SK-N-SH (cell line): ENCODE measurements at regions not wholly inside any gene's neighbourhood (a gene's known extent, or its start where the extent isn't known, plus 50 kb on each side); places are given as distances from the start of the nearest gene placed in this dataset.

Experiments used
- CTCF ChIA-PET: fragments of 300-600, 350-600 bp; formaldehyde crosslinking; extraction: SDS; loops from one replicate; lab custom pipeline; 2021; lab: Yijun Ruan, JAX
- POLR2A ChIA-PET: fragments of 350-600 bp; sonication (Branson Sonifier 250); formaldehyde crosslinking; extraction: SDS; loops from one replicate; lab custom pipeline; 2020; ENCODE audit warnings: antibody characterized with exemption, inconsistent platforms; lab: Yijun Ruan, JAX
- DNase-seq: peaks from one replicate; pipeline ENCODE4 v3.0.0; 2012
- H2AFZ ChIP-seq: fragments of 200-600 bp; sonication (generic); 2 replicates; pipeline ENCODE4 v1.8.1; 2016; ENCODE audit warnings: antibody characterized with exemption, mild to moderate bottlenecking, low read depth
- H3F3A ChIP-seq: fragments of 200-600 bp; sonication (generic); replicated peaks from 2 replicates; pipeline ENCODE3; 2016; ENCODE audit warnings: antibody characterized with exemption, mild to moderate bottlenecking; ENCODE audit not compliant: insufficient read depth
- H3K27ac ChIP-seq, 2 experiments: fragments of 200-500 bp in 1 of 2; fragments of 200-600 bp in 1 of 2; sonication (Bioruptor generic) in 1 of 2; sonication (generic), shearing (Covaris generic) in 1 of 2; 2 replicates each; pipeline versions ENCODE4 v1.5.1 to v1.6.1; 2014 to 2016; ENCODE audit warnings: low read depth in 2 of 2, inconsistent platforms in 1 of 2, low read length in 1 of 2, mild to moderate bottlenecking in 1 of 2, mixed read lengths in 1 of 2
- H3K27me3 ChIP-seq: fragments of 200-600 bp; sonication (generic), shearing (Covaris generic); 2 replicates; pipeline ENCODE4 v1.6.1; 2016; ENCODE audit warnings: mixed run types; ENCODE audit not compliant: insufficient read depth
- H3K36me3 ChIP-seq, 2 experiments: fragments of 200-500 bp in 1 of 2; fragments of 200-600 bp in 1 of 2; sonication (Bioruptor generic) in 1 of 2; sonication (generic) in 1 of 2; replicated peaks in 1 of 2; 2 replicates each; pipeline versions ENCODE3 to v1.5.1; 2014 to 2016; ENCODE audit warnings: low read length in 1 of 2, mild to moderate bottlenecking in 1 of 2; ENCODE audit not compliant: insufficient read depth in 2 of 2, control insufficient read depth in 1 of 2
- H3K4me1 ChIP-seq, 2 experiments: fragments of 200-500 bp in 1 of 2; fragments of 200-600 bp in 1 of 2; sonication (Bioruptor generic) in 1 of 2; sonication (generic), shearing (Covaris generic) in 1 of 2; 2 replicates each; pipeline versions ENCODE4 v1.5.1 to v1.6.1; 2014 to 2016; ENCODE audit warnings: low read depth in 1 of 2, low read length in 1 of 2, mixed run types in 1 of 2; ENCODE audit not compliant: insufficient read depth in 2 of 2, control insufficient read depth in 1 of 2
- H3K4me2 ChIP-seq: fragments of 200-600 bp; sonication (generic), shearing (Covaris generic); 2 replicates; pipeline ENCODE4 v1.6.1; 2017; ENCODE audit warnings: mixed run types
- H3K4me3 ChIP-seq, 2 experiments: fragments of 200-500 bp in 1 of 2; fragments of 200-600 bp in 1 of 2; sonication (Bioruptor generic) in 1 of 2; sonication (generic), shearing (Covaris generic) in 1 of 2; 2 replicates each; pipeline versions ENCODE4 v1.5.1 to v1.8.1; 2014 to 2016; ENCODE audit warnings: low read depth in 2 of 2, inconsistent platforms in 1 of 2, low read length in 1 of 2, mild to moderate bottlenecking in 1 of 2, mixed read lengths in 1 of 2, moderate library complexity in 1 of 2
- H3K79me2 ChIP-seq: fragments of 200-600 bp; sonication (generic); 2 replicates; pipeline ENCODE4 v1.8.1; 2017; ENCODE audit warnings: mild to moderate bottlenecking; ENCODE audit not compliant: insufficient read depth
- H3K9ac ChIP-seq: fragments of 200-600 bp; sonication (generic); 2 replicates; pipeline ENCODE4 v1.6.1; 2017; ENCODE audit warnings: mixed run types
- H3K9me2 ChIP-seq: fragments of 200-600 bp; sonication (generic); 2 replicates; pipeline ENCODE4 v1.6.1; 2017; ENCODE audit warnings: mixed run types
- H3K9me3 ChIP-seq: fragments of 200-600 bp; sonication (generic); 2 replicates; pipeline ENCODE4 v1.6.1; 2017; ENCODE audit warnings: mixed run types, mild to moderate bottlenecking, moderate library complexity
- H4K20me1 ChIP-seq: fragments of 200-600 bp; sonication (generic); 2 replicates; pipeline ENCODE4 v1.6.1; 2017; ENCODE audit warnings: mild to moderate bottlenecking, mixed run types; ENCODE audit not compliant: insufficient read depth
- EZH2phosphoT487 ChIP-seq: fragments of 200-600 bp; sonication (generic); IDR thresholded peaks from 2 replicates; pipeline ENCODE4 v1.6.1; 2017; ENCODE audit warnings: low read depth, mixed run types, mild to moderate bottlenecking, antibody characterized with exemption, moderate library complexity, borderline replicate concordance
- FOSL2 ChIP-seq: IDR thresholded peaks from 2 replicates; pipeline ENCODE4 v1.4.0; 2012; ENCODE audit warnings: low read depth, mild to moderate bottlenecking, moderate library complexity, borderline replicate concordance
- FOXJ3 ChIP-seq: sonication (generic); formaldehyde crosslinking; IDR thresholded peaks from 2 replicates; pipeline ENCODE4 v1.5.1; 2020; ENCODE audit warnings: mild to moderate bottlenecking, missing genetic modification reagents
- GATA2 ChIP-seq: sonication (generic); formaldehyde crosslinking; IDR thresholded peaks from 2 replicates; pipeline ENCODE4 v1.5.0; 2020; ENCODE audit warnings: mild to moderate bottlenecking, missing genetic modification reagents
- MEF2A ChIP-seq: IDR thresholded peaks from 2 replicates; pipeline ENCODE4 v1.4.0; 2012; ENCODE audit warnings: low read depth, borderline replicate concordance
- RXRA ChIP-seq: IDR thresholded peaks from 2 replicates; pipeline ENCODE4 v1.4.0; 2012; ENCODE audit warnings: low read depth, mild to moderate bottlenecking, borderline replicate concordance
- SIN3A ChIP-seq: IDR thresholded peaks from 2 replicates; pipeline ENCODE4 v1.6.1; 2012; ENCODE audit warnings: low read depth, mild to moderate bottlenecking, low read length, moderate library complexity, borderline replicate concordance
- WGBS: methylation state at CpG from one replicate; pipeline ENCODE4 v1.1.6; 2017; ENCODE audit warnings: low lambda C conversion rate; 5-methylcytosine and 5-hydroxymethylcytosine counted together
- TF ChIP-seq, protein P1 (sequence below): IDR thresholded peaks from 2 replicates; pipeline ENCODE4 v1.4.0; 2012; ENCODE audit warnings: low read depth, borderline replicate concordance

DNA sequence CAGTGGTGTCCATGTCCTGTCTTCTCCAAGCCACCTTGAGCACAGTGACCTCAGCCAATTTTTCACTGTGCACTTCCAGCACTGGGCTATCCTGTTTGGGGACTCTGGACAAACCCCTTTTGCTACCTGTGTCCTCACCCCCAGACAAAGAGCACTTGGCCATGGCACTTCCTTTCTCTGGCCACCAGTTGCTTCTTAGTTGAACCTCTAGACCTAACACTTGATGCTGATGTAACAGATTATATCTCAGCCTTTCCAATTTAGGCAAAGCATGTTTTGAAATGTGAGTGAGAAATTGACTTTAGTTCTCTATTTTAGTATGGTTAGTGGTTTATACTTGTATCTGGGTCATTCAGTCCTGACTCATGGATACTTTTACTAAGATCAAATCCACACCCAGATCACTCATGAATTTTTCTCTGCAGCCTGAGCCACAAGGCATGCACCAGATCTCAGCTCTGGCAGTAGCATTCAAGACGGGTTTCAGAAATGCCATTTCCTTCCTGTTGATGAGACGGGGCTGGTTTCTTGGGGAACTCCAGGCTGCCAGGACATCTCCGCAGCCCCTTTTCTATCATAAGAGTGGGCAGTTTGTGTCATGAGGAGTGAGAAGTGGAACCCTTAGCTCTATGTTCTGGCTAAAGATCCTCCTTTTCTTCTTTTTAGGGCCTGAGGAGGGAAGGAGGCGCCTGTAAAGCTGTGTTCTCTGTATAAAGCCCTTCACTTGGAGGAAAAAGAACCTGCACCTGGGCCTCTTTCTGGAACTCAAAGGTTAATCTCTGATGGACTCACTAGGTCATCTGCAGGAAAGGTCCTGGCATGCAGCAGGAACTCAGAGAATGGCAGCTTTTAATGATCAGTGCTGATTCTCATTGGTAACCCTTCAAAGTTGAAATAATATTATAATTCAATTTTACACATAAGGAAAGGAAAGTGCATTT is 185.6 kb upstream of the TENM4 start:
- peaks cover 0 to 2% of the 10 kb centered on the region in 2 experiments; a peak in 1 of 4 replicates for H3K4me1 ChIP-seq
- no peak for DNase-seq
- 21% methylated on average over 4 of the region's 4 CpGs for WGBS
- ChIA-PET POLR2A (no interaction called here), CTCF (no interaction called here)
- H3F3A ChIP-seq, result no peaks in the 10 kb centered on the region
- no peaks in the 10 kb centered on the region for H3K36me3 ChIP-seq
- H3K27me3 ChIP-seq, result no peaks in the 10 kb centered on the region; the same call in 1 of the 2 replicates
- H3K9ac ChIP-seq, result no peak overlapping the region
- H4K20me1 ChIP-seq, result no peaks in the 10 kb centered on the region
- TF ChIP-seq SIN3A (no peak), MEF2A (no peak), FOSL2 (no peak), FOXJ3 (CRISPR knock-in tag) (no peak)
- TF ChIP-seq, protein P1, sequence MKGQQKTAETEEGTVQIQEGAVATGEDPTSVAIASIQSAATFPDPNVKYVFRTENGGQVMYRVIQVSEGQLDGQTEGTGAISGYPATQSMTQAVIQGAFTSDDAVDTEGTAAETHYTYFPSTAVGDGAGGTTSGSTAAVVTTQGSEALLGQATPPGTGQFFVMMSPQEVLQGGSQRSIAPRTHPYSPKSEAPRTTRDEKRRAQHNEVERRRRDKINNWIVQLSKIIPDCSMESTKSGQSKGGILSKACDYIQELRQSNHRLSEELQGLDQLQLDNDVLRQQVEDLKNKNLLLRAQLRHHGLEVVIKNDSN, result no peak
- no peak overlapping the region for H3K27ac ChIP-seq
- no peak overlapping the region for H3K4me3 ChIP-seq
- H3K79me2 ChIP-seq, result no peaks in the 10 kb centered on the region
- H3K9me2 ChIP-seq, result no peaks in the 10 kb centered on the region
- no peaks in the 10 kb centered on the region for H3K9me3 ChIP-seq
- H3K4me2 ChIP-seq, result no peak overlapping the region
- H2AFZ ChIP-seq, result no peak overlapping the region

DNA sequence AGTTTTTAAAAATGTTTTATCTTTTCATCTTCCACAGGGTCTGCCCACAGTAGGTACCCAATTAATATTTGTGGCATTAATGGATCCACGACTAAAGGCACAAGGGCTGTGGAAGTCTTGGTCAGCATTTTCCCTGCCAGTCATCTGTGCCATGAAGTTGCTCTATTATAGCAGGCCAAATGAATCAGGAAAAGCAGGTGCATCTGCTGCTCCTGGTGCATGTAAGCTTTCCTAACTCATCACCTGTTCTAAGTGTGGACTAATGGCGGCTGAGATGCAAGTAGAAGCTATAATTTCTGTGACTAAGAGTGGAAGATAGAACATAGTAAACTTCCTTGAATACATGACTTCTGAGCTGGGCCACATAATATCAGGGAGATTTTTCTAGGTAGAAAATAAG is 182.5 kb upstream of the TENM4 start:
- no peaks in the 10 kb centered on the region for H3K9me2 ChIP-seq
- no peaks in the 10 kb centered on the region for H3K79me2 ChIP-seq
- H2AFZ ChIP-seq, result no peak overlapping the region
- H3K9ac ChIP-seq, result no peak overlapping the region
- ChIA-PET CTCF (interaction anchor here (1.1 kb wide), 2 partner anchors 11 to 978 kb away, joined by 3 read pairs; no protein-coding TSS in a partner anchor), POLR2A (no interaction called here)
- TF ChIP-seq, protein P1, result no peak
- no peak for TF ChIP-seq GATA2 (CRISPR knock-in tag)
- no peak for TF ChIP-seq RXRA
- TF ChIP-seq FOXJ3 (CRISPR knock-in tag), result no peak
- TF ChIP-seq EZH2phosphoT487, result no peak
- H3K36me3 ChIP-seq, result no peaks in the 10 kb centered on the region
- 15% methylated on average over 2 of the region's 2 CpGs for WGBS
- no peak for DNase-seq
- no peaks in the 10 kb centered on the region for H4K20me1 ChIP-seq
- H3F3A ChIP-seq, result no peaks in the 10 kb centered on the region
- peaks cover 0 to 2% of the 10 kb centered on the region in 2 experiments; a peak in 1 of 4 replicates for H3K4me1 ChIP-seq
- H3K4me2 ChIP-seq, result no peak overlapping the region
- no peaks in the 10 kb centered on the region for H3K9me3 ChIP-seq
- H3K4me3 ChIP-seq, result no peak overlapping the region
- H3K27ac ChIP-seq, result no peak overlapping the region
- no peaks in the 10 kb centered on the region; the same call in 1 of the 2 replicates for H3K27me3 ChIP-seq
